Endodermal cell (in vitro differentiated cells): ENCODE measurements at regions not wholly inside any gene's neighbourhood (a gene's known extent, or its start where the extent isn't known, plus 50 kb on each side); places are given as distances from the start of the nearest gene placed in this dataset.

Experiments used
- DNase-seq: peaks from one replicate; pipeline ENCODE4 v3.0.0-alpha.2; 2017
- H3K27ac ChIP-seq: 2 replicates; pipeline ENCODE4 v1.5.1; 2013; ENCODE audit warnings: mild to moderate bottlenecking, low read depth, low read length, moderate library complexity
- H3K27me3 ChIP-seq: 2 replicates; pipeline ENCODE4 v1.6.1; 2013; ENCODE audit warnings: mild to moderate bottlenecking, low read length, moderate library complexity; ENCODE audit not compliant: insufficient read depth, control insufficient read depth, poor library complexity, severe bottlenecking
- H3K36me3 ChIP-seq: 2 replicates; pipeline ENCODE4 v1.7.0; 2013; ENCODE audit warnings: mild to moderate bottlenecking, low read length, moderate library complexity; ENCODE audit not compliant: control insufficient read depth, insufficient read depth
- H3K4me1 ChIP-seq: one replicate; pipeline ENCODE4 v1.7.0; 2013; ENCODE audit warnings: low read length; ENCODE audit not compliant: control insufficient read depth, insufficient read depth
- H3K4me3 ChIP-seq: 2 replicates; pipeline ENCODE4 v1.5.1; 2013; ENCODE audit warnings: mild to moderate bottlenecking, low read length, moderate library complexity
- H3K9ac ChIP-seq: 2 replicates; pipeline ENCODE4 v1.6.1; 2013; ENCODE audit warnings: mild to moderate bottlenecking, low read length, moderate library complexity; ENCODE audit not compliant: poor library complexity, severe bottlenecking; ENCODE audit errors: extremely low read depth
- H3K9me3 ChIP-seq: 2 replicates; pipeline ENCODE4 v1.6.1; 2013; ENCODE audit warnings: mild to moderate bottlenecking, low read length, moderate library complexity; ENCODE audit not compliant: control insufficient read depth
- H3K27ac Mint-ChIP-seq: 2 replicates; pipeline ENCODE4 v1.8.0; 2020; ENCODE audit warnings: mixed read lengths
- H3K27me3 Mint-ChIP-seq: 2 replicates; pipeline ENCODE4 v1.8.0; 2021; ENCODE audit warnings: mild to moderate bottlenecking, mixed read lengths; ENCODE audit not compliant: insufficient read depth
- H3K36me3 Mint-ChIP-seq: 2 replicates; pipeline ENCODE4 v1.8.0; 2020; ENCODE audit warnings: low read depth, mixed read lengths
- H3K4me1 Mint-ChIP-seq: 2 replicates; pipeline ENCODE4 v1.8.0; 2020; ENCODE audit warnings: mixed read lengths
- H3K4me3 Mint-ChIP-seq: 2 replicates; pipeline ENCODE4 v1.8.0; 2020; ENCODE audit warnings: mild to moderate bottlenecking, moderate library complexity, mixed read lengths
- H3K9me3 Mint-ChIP-seq: 2 replicates; pipeline ENCODE4 v1.8.0; 2020; ENCODE audit warnings: mild to moderate bottlenecking, mixed read lengths
- CTCF ChIP-seq: fragments of 200-600 bp; sonication (generic); conservative IDR thresholded peaks from 2 replicates; pipeline ENCODE4 v1.5.0; 2021; ENCODE audit warnings: antibody characterized with exemption, mild to moderate bottlenecking
- WGBS, 2 experiments: methylation state at CpG; one replicate each; pipeline versions ENCODE4 v1.1.5 to v1.1.7; 2013; ENCODE audit warnings: missing lambda C conversion rate in 2 of 2, mixed read lengths in 1 of 2; ENCODE audit not compliant: insufficient coverage in 1 of 2, insufficient read length in 1 of 2; 5-methylcytosine and 5-hydroxymethylcytosine counted together

GRCh38 chr3:166962911-166963310 is 417.2 kb downstream of the ZBBX start:
- WGBS, 2 experiments, result 97 to 100% methylated on average over 1 of the region's 2 CpGs
- H3K9ac ChIP-seq, result no peak overlapping the region
- H3K27me3 ChIP-seq, result no peaks in the 10 kb centered on the region
- Mint-ChIP-seq H3K27ac (no peak overlapping the region), H3K9me3 (no peaks in the 10 kb centered on the region), H3K4me1 (peaks cover 7% of the 10 kb centered on the region), H3K36me3 (no peaks in the 10 kb centered on the region), H3K4me3 (no peak overlapping the region), H3K27me3 (no peaks in the 10 kb centered on the region)
- no peak overlapping the region for H3K27ac ChIP-seq
- no peaks in the 10 kb centered on the region for H3K36me3 ChIP-seq
- TF ChIP-seq CTCF, result no peak
- no peaks in the 10 kb centered on the region for H3K9me3 ChIP-seq
- H3K4me1 ChIP-seq, result no peaks in the 10 kb centered on the region
- H3K4me3 ChIP-seq, result no peak overlapping the region
- DNase-seq, result no peak

- Mint-ChIP-seq H3K27ac (no peak overlapping the region), H3K9me3 (no peaks in the 10 kb centered on the region), H3K27me3 (no peaks in the 10 kb centered on the region), H3K36me3 (no peaks in the 10 kb centered on the region), H3K4me1 (peaks cover 7% of the 10 kb centered on the region), H3K4me3 (no peak overlapping the region)
- Histone ChIP-seq H3K9me3 (peaks cover 8% of the 10 kb centered on the region), H3K27ac (no peak overlapping the region), H3K36me3 (no peaks in the 10 kb centered on the region), H3K27me3 (no peaks in the 10 kb centered on the region), H3K4me3 (no peak overlapping the region), H3K9ac (no peak overlapping the region), H3K4me1 (no peaks in the 10 kb centered on the region)
- DNase-seq, result no peak
- no peak for TF ChIP-seq CTCF
- 90 to 93% methylated on average over 2 to 3 of the region's 3 CpGs for WGBS, 2 experiments
These were observed 423.0 kb downstream of the ZBBX start for GRCh38 chr3:166957121-166957520.

GRCh38 chr3:166955201-166955939 is 424.7 kb downstream of the ZBBX start:
- WGBS, 2 experiments, result 94 to 97% methylated on average over 3 to 7 of the region's 7 CpGs
- Mint-ChIP-seq H3K27me3 (no peaks in the 10 kb centered on the region), H3K27ac (no peak overlapping the region), H3K36me3 (no peaks in the 10 kb centered on the region), H3K4me3 (no peak overlapping the region), H3K4me1 (peaks cover 7% of the 10 kb centered on the region), H3K9me3 (no peaks in the 10 kb centered on the region)
- Histone ChIP-seq H3K9me3 (peaks cover 11% of the 10 kb centered on the region), H3K27ac (no peak overlapping the region), H3K36me3 (no peaks in the 10 kb centered on the region), H3K4me3 (no peak overlapping the region), H3K4me1 (no peaks in the 10 kb centered on the region), H3K27me3 (no peaks in the 10 kb centered on the region), H3K9ac (no peak overlapping the region)
- DNase-seq, result peak; percentile 44
- TF ChIP-seq CTCF, result no peak
